ENCODE measurements at regions not wholly inside any gene's neighbourhood (a gene's known extent, or its start where the extent isn't known, plus 50 kb on each side); places are given as distances from the start of the nearest gene placed in this dataset.

GRCh38 chr3:181459516-181459915 is 252.2 kb upstream of the SOX2 start:
- TF ChIP-seq POLR2A (IDR thresholded peaks at IDR 0.05) (no peak), CTCF (IDR thresholded peaks at IDR 0.05) (no peak), EP300 (IDR thresholded peaks at IDR 0.05) (no peak)

All from tibial nerve (tissue), 4 donors.